22Rv1 (cell line): ENCODE measurements at regions not wholly inside any gene's neighbourhood (a gene's known extent, or its start where the extent isn't known, plus 50 kb on each side); places are given as distances from the start of the nearest gene placed in this dataset.

Experiments
- ZFX ChIP-seq: fragments of 450-650 bp; IDR thresholded peaks from 2 replicates; pipeline ENCODE4 v1.6.1; 2017; ENCODE audit warnings: antibody characterized with exemption, borderline replicate concordance
- TF ChIP-seq, protein P1 (sequence below): fragments of 450-650 bp; IDR thresholded peaks from 2 replicates; pipeline ENCODE4 v1.5.1; 2017; ENCODE audit warnings: mild to moderate bottlenecking

DNA sequence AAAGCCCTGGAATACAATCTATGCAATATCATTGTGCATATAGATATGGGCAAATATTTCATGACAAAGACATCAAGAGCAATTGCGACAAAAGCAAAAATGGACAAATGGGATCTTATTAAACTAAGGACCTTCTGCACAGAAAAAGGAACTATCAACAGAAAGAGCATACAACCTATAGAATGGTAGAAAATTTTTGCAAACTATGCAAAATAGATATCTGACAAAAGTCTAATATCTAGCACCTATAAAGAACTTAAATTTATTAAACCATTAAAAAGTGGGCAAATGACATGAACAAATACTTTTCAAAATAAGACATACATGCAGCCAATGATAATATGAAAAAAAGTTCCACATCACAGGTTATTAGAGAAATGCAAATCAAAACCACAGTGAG lies 312.9 kb downstream of the GLUD2 start:
- TF ChIP-seq, protein P1, sequence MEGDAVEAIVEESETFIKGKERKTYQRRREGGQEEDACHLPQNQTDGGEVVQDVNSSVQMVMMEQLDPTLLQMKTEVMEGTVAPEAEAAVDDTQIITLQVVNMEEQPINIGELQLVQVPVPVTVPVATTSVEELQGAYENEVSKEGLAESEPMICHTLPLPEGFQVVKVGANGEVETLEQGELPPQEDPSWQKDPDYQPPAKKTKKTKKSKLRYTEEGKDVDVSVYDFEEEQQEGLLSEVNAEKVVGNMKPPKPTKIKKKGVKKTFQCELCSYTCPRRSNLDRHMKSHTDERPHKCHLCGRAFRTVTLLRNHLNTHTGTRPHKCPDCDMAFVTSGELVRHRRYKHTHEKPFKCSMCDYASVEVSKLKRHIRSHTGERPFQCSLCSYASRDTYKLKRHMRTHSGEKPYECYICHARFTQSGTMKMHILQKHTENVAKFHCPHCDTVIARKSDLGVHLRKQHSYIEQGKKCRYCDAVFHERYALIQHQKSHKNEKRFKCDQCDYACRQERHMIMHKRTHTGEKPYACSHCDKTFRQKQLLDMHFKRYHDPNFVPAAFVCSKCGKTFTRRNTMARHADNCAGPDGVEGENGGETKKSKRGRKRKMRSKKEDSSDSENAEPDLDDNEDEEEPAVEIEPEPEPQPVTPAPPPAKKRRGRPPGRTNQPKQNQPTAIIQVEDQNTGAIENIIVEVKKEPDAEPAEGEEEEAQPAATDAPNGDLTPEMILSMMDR, result no peak
- no peak for TF ChIP-seq ZFX
